ENCODE measurements at regions not wholly inside any gene's neighbourhood (a gene's known extent, or its start where the extent isn't known, plus 50 kb on each side); places are given as distances from the start of the nearest gene placed in this dataset.
"Not testable (repeated sequence)": the region's sequence is repeated elsewhere in the genome, so short reads cannot be mapped to it uniquely, and the experiment has no call there.

DNA sequence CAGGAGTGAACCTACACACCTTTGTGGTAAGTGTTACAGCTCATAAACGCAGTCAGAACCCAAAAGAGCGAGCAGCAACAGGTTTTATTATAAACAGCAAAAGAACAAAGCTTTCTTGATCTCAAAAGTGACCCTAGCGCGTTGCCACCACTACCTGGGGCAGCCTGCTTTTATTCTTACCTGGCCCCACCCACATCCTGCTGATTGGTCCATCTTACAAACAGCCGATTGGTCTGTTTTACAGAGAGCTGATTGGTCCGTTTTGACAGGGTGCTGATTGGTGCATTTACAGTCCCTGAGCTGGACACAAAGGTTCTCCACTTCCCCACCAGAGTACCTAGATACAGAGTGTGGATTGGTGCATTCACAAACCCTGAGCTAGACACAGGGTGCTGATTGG, 143.1 kb downstream of the ARRDC4 start:
- Histone ChIP-seq H3K79me2 (ENCODE audit: low read length) (no peaks in the 10 kb centered on the region), H3K9me3 (ENCODE audit: insufficient read depth, low read length) (no peaks in the 10 kb centered on the region), H3K4me1 (ENCODE audit: low read length) (no peaks in the 10 kb centered on the region), H3K4me3 (ENCODE audit: low read length) (no peak overlapping the region), H3K4me2 (ENCODE audit: low read length) (no peak overlapping the region), H4K20me1 (ENCODE audit: insufficient read depth, low read length) (no peaks in the 10 kb centered on the region), H3K36me3 (replicated peaks; ENCODE audit: low read depth, low read length) (no peaks in the 10 kb centered on the region), H3K27me3 (ENCODE audit: low read depth, low read length) (no peaks in the 10 kb centered on the region), H2AFZ (ENCODE audit: low read depth, low read length) (no peak overlapping the region), H3K9ac (ENCODE audit: low read length) (no peak overlapping the region), H3K27ac (ENCODE audit: low read length) (no peak overlapping the region)
- no peak for TF ChIP-seq EZH2phosphoT487 (IDR thresholded peaks at IDR 0.05; ENCODE audit: low read depth)
- TF ChIP-seq CTCF (IDR thresholded peaks at IDR 0.05; ENCODE audit: low read depth, low read length): no peak

- H3K4me3 ChIP-seq (ENCODE audit: low read length); H3K4me2 ChIP-seq (ENCODE audit: low read length); H3K79me2 ChIP-seq (ENCODE audit: low read length); H3K36me3 ChIP-seq (replicated peaks; ENCODE audit: low read depth, low read length); H4K20me1 ChIP-seq (ENCODE audit: insufficient read depth, low read length); H3K27me3 ChIP-seq (ENCODE audit: low read depth, low read length); H2AFZ ChIP-seq (ENCODE audit: low read depth, low read length); H3K9me3 ChIP-seq (ENCODE audit: insufficient read depth, low read length); H3K27ac ChIP-seq (ENCODE audit: low read length); H3K4me1 ChIP-seq (ENCODE audit: low read length); H3K9ac ChIP-seq (ENCODE audit: low read length): not testable (repeated sequence)
Observed at GRCh38 chr15:98104386-98105151, 144.1 kb downstream of the ARRDC4 start.

DNA sequence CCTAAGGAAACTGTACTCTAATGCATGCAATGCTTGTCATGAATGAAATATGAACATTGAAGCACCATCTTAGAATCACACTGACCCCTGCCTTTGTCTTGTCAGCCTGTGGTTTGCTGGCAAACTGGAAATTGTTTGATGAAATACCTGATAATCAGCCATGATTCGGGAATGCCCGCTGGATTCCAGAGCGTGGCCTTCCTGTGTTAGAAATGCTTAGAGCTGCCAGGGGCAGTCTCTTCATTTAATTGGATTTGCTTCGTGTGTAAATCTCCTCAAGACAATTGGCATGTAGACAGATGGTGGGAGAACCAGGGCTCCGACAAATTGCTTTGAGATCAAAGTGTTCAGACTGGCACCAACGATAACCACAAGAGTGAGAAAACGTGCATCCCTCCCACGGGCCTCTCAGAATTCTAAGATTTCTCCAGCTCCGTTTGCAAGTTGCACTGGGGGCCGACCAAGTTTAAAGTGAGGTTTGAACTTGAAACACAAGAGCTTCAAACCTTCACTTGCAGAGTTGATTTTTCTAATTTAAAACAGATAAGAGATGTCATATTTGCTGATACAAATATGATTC, 146.2 kb downstream of the ARRDC4 start:
- not testable (repeated sequence) for H3K4me2 ChIP-seq (ENCODE audit: low read length); H3K4me3 ChIP-seq (ENCODE audit: low read length); H3K27me3 ChIP-seq (ENCODE audit: low read depth, low read length); H2AFZ ChIP-seq (ENCODE audit: low read depth, low read length); H3K9me3 ChIP-seq (ENCODE audit: insufficient read depth, low read length); H3K9ac ChIP-seq (ENCODE audit: low read length); H3K4me1 ChIP-seq (ENCODE audit: low read length); H3K27ac ChIP-seq (ENCODE audit: low read length); H3K79me2 ChIP-seq (ENCODE audit: low read length); H4K20me1 ChIP-seq (ENCODE audit: insufficient read depth, low read length); H3K36me3 ChIP-seq (replicated peaks; ENCODE audit: low read depth, low read length)

- H3K4me2 ChIP-seq (ENCODE audit: low read length): no peak overlapping the region
- H3K9ac ChIP-seq (ENCODE audit: low read length): no peak overlapping the region
- H4K20me1 ChIP-seq (ENCODE audit: insufficient read depth, low read length): no peaks in the 10 kb centered on the region
- no peaks in the 10 kb centered on the region for H3K36me3 ChIP-seq (replicated peaks; ENCODE audit: low read depth, low read length)
- no peaks in the 10 kb centered on the region for H3K79me2 ChIP-seq (ENCODE audit: low read length)
- no peaks in the 10 kb centered on the region for H3K27me3 ChIP-seq (ENCODE audit: low read depth, low read length)
- TF ChIP-seq EZH2phosphoT487 (IDR thresholded peaks at IDR 0.05; ENCODE audit: low read depth) (no peak), CTCF (IDR thresholded peaks at IDR 0.05; ENCODE audit: low read depth, low read length) (no peak)
- no peaks in the 10 kb centered on the region for H3K9me3 ChIP-seq (ENCODE audit: insufficient read depth, low read length)
- no peak overlapping the region for H3K4me3 ChIP-seq (ENCODE audit: low read length)
- no peak overlapping the region for H3K27ac ChIP-seq (ENCODE audit: low read length)
- H2AFZ ChIP-seq (ENCODE audit: low read depth, low read length): no peak overlapping the region
- no peaks in the 10 kb centered on the region for H3K4me1 ChIP-seq (ENCODE audit: low read length)
Observed at GRCh38 chr15:98111806-98112205, 151.3 kb downstream of the ARRDC4 start.

GRCh38 chr15:98113327-98113726, 152.8 kb downstream of the ARRDC4 start:
- H3K9ac ChIP-seq (ENCODE audit: low read length): no peak overlapping the region
- no peaks in the 10 kb centered on the region for H3K9me3 ChIP-seq (ENCODE audit: insufficient read depth, low read length)
- no peaks in the 10 kb centered on the region for H4K20me1 ChIP-seq (ENCODE audit: insufficient read depth, low read length)
- H3K27ac ChIP-seq (ENCODE audit: low read length): no peak overlapping the region
- no peaks in the 10 kb centered on the region for H3K4me1 ChIP-seq (ENCODE audit: low read length)
- no peak overlapping the region for H2AFZ ChIP-seq (ENCODE audit: low read depth, low read length)
- no peak overlapping the region for H3K4me3 ChIP-seq (ENCODE audit: low read length)
- no peaks in the 10 kb centered on the region for H3K79me2 ChIP-seq (ENCODE audit: low read length)
- H3K36me3 ChIP-seq (replicated peaks; ENCODE audit: low read depth, low read length): no peaks in the 10 kb centered on the region
- TF ChIP-seq EZH2phosphoT487 (IDR thresholded peaks at IDR 0.05; ENCODE audit: low read depth) (no peak), CTCF (IDR thresholded peaks at IDR 0.05; ENCODE audit: low read depth, low read length) (no peak)
- H3K4me2 ChIP-seq (ENCODE audit: low read length): no peak overlapping the region
- H3K27me3 ChIP-seq (ENCODE audit: low read depth, low read length): no peaks in the 10 kb centered on the region

All from OCI-LY3 (cell line).